Immature natural killer cell (primary cell): ENCODE measurements at regions not wholly inside any gene's neighbourhood (a gene's known extent, or its start where the extent isn't known, plus 50 kb on each side); places are given as distances from the start of the nearest gene placed in this dataset.
"Not testable (repeated sequence)": the region's sequence is repeated elsewhere in the genome, so short reads cannot be mapped to it uniquely, and the experiment has no call there.

Experiments
- DNase-seq, 3 donors: peaks; one replicate each; pipeline ENCODE4 v3.0.0; 2022; ENCODE audit warnings: mixed read lengths in 1 of 3
- H3K27ac Mint-ChIP-seq, 6 donors: one replicate each; pipeline ENCODE4 v1.8.0; 2020; ENCODE audit warnings: mixed read lengths in 6 of 6, mild to moderate bottlenecking in 5 of 6, inconsistent platforms in 4 of 6, moderate library complexity in 3 of 6
- H3K27me3 Mint-ChIP-seq, 3 donors: one replicate each; pipeline ENCODE4 v1.8.0; 2020 to 2021; ENCODE audit warnings: low read depth in 3 of 3, mild to moderate bottlenecking in 3 of 3, mixed read lengths in 3 of 3, moderate library complexity in 3 of 3, inconsistent platforms in 1 of 3
- H3K36me3 Mint-ChIP-seq, 3 donors: one replicate each; pipeline ENCODE4 v1.8.0; 2020; ENCODE audit warnings: mixed read lengths in 3 of 3, inconsistent platforms in 2 of 3, mild to moderate bottlenecking in 2 of 3
- H3K4me1 Mint-ChIP-seq, 2 donors: one replicate each; pipeline ENCODE4 v1.8.0; 2020; ENCODE audit warnings: inconsistent platforms in 2 of 2, mild to moderate bottlenecking in 2 of 2, mixed read lengths in 2 of 2, moderate library complexity in 1 of 2
- H3K4me3 Mint-ChIP-seq, 5 donors: one replicate each; pipeline ENCODE4 v1.8.0; 2020; ENCODE audit warnings: mild to moderate bottlenecking in 5 of 5, mixed read lengths in 5 of 5, inconsistent platforms in 3 of 5, moderate library complexity in 3 of 5
- H3K9me3 Mint-ChIP-seq, 6 donors: one replicate each; pipeline ENCODE4 v1.8.0; 2020; ENCODE audit warnings: mild to moderate bottlenecking in 6 of 6, mixed read lengths in 6 of 6, inconsistent platforms in 4 of 6, moderate library complexity in 3 of 6

DNA sequence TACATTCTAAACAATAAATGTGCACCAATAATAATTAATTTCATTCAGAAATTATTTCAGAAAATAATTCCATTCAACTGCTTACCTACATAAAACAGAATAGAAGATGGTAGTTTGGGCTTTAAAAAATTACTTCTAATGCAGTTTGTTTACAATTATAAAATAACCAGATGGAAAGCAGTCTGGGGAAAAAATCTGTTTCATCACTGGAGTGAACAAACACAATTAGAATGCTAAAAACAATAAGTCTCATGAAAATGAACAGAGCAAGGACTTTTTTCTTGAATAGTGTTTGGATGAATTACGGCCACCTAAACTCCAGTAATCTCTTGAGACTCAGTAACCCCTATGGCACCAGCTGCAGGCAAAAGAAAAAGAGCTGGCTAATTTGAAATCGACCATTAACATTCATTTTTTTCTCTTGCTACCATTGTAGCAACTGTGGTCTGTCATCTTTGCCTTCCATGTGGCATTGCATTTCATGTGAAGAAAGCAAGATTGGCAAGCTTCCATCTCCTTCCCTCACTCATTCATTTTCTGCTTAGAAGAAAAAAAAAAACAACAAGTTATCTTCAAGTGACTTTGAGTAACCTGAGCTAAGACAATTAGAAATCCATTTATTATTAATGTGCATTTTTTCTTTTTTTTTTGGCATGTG is 88.4 kb upstream of the CEP85L start:
- Mint-ChIP-seq H3K36me3 (peaks cover 0 to 4% (median 0%) of the 10 kb centered on the region in 3 donors), H3K27ac (no peak overlapping the region), H3K27me3 (peaks cover 4 to 8% (median 5%) of the 10 kb centered on the region in 3 donors), H3K4me1 (peaks cover 0 to 4% of the 10 kb centered on the region in 2 donors), H3K4me3 (no peak overlapping the region), H3K9me3 (no peaks in the 10 kb centered on the region)
- DNase-seq, result no peak

DNA sequence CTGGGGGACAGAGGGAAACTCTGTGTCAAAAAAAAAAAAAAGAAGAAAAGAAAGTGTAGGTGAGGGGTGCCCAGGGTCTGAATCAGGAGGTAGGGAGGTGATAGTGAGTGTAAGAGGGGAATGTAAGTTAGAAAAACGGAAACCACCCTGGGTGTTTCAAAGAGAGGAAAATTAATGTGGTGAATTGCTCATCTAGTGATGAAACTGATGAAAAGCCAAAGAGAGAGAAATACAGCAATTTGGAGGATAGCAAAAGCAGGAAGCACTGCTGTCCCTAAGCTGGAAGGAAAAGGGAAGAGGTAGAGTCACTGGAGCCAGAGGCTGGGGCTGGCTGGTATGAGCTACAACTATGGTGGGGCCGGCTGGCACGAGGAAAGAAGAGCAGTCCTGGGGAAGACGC is 85.0 kb upstream of the CEP85L start:
- peaks cover 0 to 4% of the 10 kb centered on the region in 2 donors for H3K4me1 Mint-ChIP-seq
- DNase-seq, result no peak
- H3K27me3 Mint-ChIP-seq, result peaks cover 3 to 6% (median 5%) of the 10 kb centered on the region in 3 donors
- no peaks in the 10 kb centered on the region for H3K9me3 Mint-ChIP-seq
- H3K4me3 Mint-ChIP-seq, result no peak overlapping the region
- H3K36me3 Mint-ChIP-seq, result no peaks in the 10 kb centered on the region
- peak overlapping the region in 1 of 6 donors; percentile 74 for H3K27ac Mint-ChIP-seq

DNA sequence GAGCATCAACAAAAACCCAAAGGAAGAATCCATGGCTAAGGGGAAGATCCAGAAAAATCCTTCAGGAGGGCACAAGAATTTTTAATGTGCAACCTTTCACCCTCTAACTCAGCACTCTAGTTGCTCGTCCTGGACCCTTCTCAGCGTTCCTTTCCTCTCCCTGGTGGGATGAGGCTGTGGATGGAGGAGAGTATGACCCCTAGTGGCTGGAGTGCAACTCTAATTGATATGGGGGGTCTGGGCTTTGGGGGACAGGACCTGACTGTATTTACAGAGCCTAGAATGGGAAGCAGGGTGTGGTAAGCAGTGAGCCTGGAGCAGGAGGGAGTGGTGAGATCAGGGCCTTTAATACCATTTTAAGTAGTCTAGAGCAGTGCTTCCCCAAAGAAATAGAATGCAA is 83.9 kb upstream of the CEP85L start:
- DNase-seq, result peak; percentile 8 to 28 (median 26)
- Mint-ChIP-seq H3K4me3 (no peak overlapping the region), H3K27me3 (peaks cover 3 to 6% (median 5%) of the 10 kb centered on the region in 3 donors), H3K27ac (peak overlapping the region in 1 of 6 donors; percentile 22), H3K9me3 (no peaks in the 10 kb centered on the region), H3K36me3 (no peaks in the 10 kb centered on the region), H3K4me1 (peaks cover 0 to 4% of the 10 kb centered on the region in 2 donors)

DNA sequence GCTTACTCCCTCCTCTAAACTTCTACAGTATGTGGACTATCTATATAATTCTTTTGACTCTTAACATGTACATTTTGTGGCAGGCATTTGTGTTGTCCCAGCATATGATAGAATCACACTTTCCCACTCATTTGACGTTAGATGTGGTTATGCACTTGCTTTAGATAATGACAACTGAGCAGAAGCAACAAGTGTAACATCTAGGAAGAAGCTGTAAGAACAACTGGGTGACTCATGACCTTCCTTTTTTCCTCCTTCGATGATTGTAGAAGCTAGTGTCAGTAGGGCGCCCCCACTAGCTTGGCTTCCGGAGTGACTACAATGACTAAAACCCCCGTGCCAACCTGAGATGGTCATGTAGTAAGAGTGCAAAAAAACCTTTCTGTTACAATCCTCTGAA is 74.6 kb upstream of the CEP85L start:
- peak; percentile 35 to 60 (median 49) for DNase-seq
- H3K36me3 Mint-ChIP-seq, result no peaks in the 10 kb centered on the region
- H3K4me1 Mint-ChIP-seq, result peaks cover 28 to 29% of the 10 kb centered on the region in 2 donors
- peaks cover 0 to 3% (median 1%) of the 10 kb centered on the region in 3 donors for H3K27me3 Mint-ChIP-seq
- peak overlapping the region in 5 of 6 donors; percentile 30 to 77 (median 70) for H3K27ac Mint-ChIP-seq
- H3K9me3 Mint-ChIP-seq, result no peaks in the 10 kb centered on the region
- peak overlapping the region in 3 of 5 donors; percentile 15 to 39 (median 38) for H3K4me3 Mint-ChIP-seq

DNA sequence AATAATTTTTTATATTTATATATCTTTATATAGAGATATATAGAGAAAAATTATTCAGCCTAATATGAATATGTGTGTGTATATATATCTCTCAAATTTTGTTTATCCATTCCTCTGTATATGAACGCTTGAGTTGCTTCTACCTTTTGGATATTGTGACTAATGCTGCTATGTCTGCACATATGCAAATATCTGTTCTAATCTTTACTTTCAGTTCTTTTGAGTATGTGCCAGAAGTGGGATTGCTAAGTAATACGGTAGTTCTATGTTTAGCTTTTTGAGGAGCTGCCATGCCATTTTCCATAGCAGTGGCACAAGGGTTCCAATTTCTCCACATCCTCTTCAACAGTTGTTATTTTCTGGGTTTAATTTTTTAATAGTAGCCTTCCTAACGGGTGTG is 72.8 kb upstream of the CEP85L start:
- peaks cover 46% of the 10 kb centered on the region in 2 donors for H3K4me1 Mint-ChIP-seq
- no peaks in the 10 kb centered on the region for H3K9me3 Mint-ChIP-seq
- H3K36me3 Mint-ChIP-seq, result no peaks in the 10 kb centered on the region
- peaks cover 1 to 4% (median 3%) of the 10 kb centered on the region in 3 donors for H3K27me3 Mint-ChIP-seq
- H3K27ac Mint-ChIP-seq, result no peak overlapping the region
- H3K4me3 Mint-ChIP-seq, result no peak overlapping the region
- DNase-seq, result no peak

DNA sequence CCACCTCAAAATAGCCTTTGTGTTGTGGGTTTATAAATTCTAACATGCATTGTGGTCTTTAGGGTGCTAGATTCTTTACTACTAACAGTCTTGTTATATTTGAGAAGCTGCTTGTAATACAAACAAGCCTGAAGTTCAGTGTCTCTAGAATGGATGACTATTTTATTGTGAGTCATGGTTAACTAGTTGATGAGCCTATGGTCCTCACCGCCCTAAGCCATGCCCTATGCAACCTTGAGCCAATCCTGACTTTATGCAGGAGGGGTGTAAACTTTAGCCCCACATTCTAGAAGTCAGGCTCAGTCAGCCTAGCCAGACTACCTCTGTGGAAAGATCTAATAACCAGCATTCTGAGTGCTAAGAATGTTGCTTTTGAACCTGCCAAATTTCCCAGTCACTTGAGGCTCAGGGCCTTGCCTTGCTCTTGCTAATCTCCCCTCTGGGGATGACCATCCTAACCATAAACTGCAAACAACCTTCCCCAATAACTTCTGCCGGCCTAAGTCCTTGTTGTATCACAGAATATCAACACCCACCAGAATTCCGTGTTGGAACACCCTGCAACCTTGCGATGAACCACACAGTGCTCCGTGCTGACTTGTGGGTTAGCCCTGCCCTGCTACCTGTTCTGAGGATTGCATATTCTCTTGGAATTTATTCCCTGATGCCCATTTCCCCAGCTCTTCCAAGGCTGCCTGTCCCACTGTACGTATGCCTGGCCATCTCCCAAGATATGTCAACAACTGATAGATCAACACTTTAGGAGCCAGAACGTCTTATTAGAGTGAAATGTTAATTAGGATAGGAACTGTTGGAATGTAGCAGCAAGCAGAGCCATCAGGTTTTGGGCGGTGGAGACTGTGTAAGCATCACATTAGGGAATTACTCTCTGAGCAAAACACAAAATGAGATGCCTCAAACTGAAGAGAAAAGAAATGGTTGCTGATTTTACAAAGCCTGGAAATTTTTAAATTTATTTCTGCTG is 71.7 kb upstream of the CEP85L start:
- no peak for DNase-seq
- peak overlapping the region in 1 of 5 donors; percentile 0 for H3K4me3 Mint-ChIP-seq
- peaks cover 50 to 55% of the 10 kb centered on the region in 2 donors for H3K4me1 Mint-ChIP-seq
- no peaks in the 10 kb centered on the region for H3K9me3 Mint-ChIP-seq
- H3K36me3 Mint-ChIP-seq, result no peaks in the 10 kb centered on the region
- H3K27ac Mint-ChIP-seq, result peak overlapping the region in 3 of 6 donors; percentile 4 to 72 (median 51)
- peaks cover 2 to 4% (median 3%) of the 10 kb centered on the region in 3 donors for H3K27me3 Mint-ChIP-seq

DNA sequence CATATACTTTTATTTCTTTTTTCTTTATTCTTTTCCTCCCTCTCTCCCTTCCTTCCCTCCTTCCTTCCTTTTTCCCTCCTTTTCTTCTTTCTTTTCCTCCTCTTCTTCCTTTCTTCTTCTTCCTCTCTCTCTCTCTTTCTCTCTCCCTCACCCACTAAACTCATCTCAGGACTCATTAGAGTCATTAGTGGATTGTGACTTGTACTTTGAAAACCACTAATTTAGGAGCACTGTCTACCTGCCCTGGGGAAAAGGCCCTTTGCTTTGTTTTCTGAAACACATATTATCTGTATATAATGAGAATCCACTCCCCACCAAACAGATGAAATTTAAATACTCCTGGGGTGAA is 68.7 kb upstream of the CEP85L start:
- Mint-ChIP-seq H3K4me3 (peak overlapping the region in 1 of 5 donors; percentile 38), H3K9me3 (no peaks in the 10 kb centered on the region), H3K36me3 (no peaks in the 10 kb centered on the region), H3K27me3 (peaks cover 1 to 4% (median 3%) of the 10 kb centered on the region in 3 donors), H3K27ac (peak overlapping the region in 5 of 6 donors; percentile 8 to 71 (median 55)), H3K4me1 (peaks cover 44 to 47% of the 10 kb centered on the region in 2 donors)
- no peak for DNase-seq

DNA sequence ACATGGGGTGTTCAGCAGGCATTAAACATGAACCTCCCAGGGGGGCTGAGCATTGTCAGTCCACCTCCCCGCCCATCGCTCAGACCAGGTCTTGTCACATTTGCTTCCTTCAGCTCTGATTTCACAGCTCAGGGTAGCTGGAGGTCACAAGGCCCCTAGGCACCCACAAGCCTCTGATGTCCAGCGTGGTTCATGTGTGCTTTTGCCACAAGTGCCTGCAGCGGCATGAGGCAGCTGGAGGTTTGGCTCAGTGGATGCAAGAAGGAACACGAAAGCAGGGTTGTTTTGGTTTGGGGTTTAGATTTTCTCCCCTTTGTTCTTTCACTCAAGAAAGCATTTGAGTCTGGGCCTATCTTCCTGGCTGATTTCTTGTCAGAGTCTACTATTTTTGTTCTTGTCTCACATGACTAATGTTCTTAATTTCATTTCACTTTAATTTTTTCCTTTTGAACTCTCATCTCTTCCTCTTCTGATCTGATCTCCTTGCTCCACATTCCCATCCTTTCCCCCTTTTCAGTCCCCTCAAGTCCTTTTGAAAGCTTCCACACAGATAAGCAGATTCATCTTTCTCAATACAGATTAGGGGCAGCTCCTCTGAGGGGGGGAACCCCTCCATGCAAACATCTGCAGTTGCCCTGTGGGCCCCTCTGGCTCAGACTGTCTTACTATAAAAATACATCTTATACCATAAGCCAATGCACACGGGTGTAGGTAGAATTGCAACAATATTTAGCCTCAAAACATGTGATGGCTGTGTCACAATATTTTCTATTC is 68.1 kb upstream of the CEP85L start:
- peak; percentile 45 to 58 (median 58) for DNase-seq
- Mint-ChIP-seq H3K4me3 (peak overlapping the region in 3 of 5 donors; percentile 8 to 31 (median 30)), H3K9me3 (no peaks in the 10 kb centered on the region), H3K4me1 (peaks cover 44 to 47% of the 10 kb centered on the region in 2 donors), H3K27ac (peak overlapping the region; percentile 63 to 83 (median 70)), H3K27me3 (peaks cover 1 to 4% (median 3%) of the 10 kb centered on the region in 3 donors), H3K36me3 (no peaks in the 10 kb centered on the region)

DNA sequence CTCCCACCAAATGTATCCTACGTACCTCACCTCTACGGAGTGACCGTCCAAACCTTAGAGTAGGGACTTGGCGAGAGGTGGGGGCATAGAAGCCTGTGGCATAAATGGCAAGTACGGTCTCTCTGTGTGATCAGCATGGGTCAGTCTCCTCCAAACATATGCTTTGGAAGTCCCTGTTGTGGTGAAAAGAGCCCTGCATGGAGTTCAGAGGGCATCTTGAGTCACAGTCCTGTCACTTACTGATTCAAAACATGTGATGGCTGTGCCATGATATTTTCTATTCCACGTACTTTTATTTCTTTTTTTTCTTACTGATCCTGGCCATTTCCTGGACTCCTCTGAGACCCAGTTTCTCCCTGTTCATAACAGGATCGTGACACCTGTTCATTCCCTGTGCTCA is 67.5 kb upstream of the CEP85L start:
- Mint-ChIP-seq H3K4me1 (peaks cover 44 to 47% of the 10 kb centered on the region in 2 donors), H3K27ac (peak overlapping the region in 4 of 6 donors; percentile 28 to 83 (median 71)), H3K27me3 (peaks cover 1 to 4% (median 3%) of the 10 kb centered on the region in 3 donors), H3K36me3 (no peaks in the 10 kb centered on the region), H3K4me3 (peak overlapping the region in 1 of 5 donors; percentile 31), H3K9me3 (no peaks in the 10 kb centered on the region)
- no peak for DNase-seq

DNA sequence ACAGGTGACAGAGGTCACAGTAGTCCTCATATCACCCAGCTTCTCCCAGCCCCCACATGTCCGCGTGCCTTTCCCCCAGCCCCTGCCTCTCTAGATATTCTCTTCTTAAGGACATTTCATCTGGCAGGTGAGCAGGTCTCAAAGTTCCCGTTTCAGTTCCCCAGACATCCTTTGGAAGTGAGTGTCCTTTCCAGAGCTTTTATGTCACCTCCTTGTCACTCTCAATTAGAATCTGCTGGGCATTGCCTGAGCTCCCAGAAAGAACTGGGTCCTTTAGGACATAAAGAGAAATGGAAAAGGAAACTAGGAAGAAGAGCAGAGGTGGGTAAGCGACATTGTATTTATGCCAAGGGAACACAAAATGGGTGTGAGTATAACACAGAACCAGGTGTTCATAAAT is 66.9 kb upstream of the CEP85L start:
- Mint-ChIP-seq H3K9me3 (no peaks in the 10 kb centered on the region), H3K4me1 (peaks cover 46 to 48% of the 10 kb centered on the region in 2 donors), H3K4me3 (no peak overlapping the region), H3K27ac (no peak overlapping the region), H3K27me3 (peaks cover 1 to 4% (median 2%) of the 10 kb centered on the region in 3 donors), H3K36me3 (no peaks in the 10 kb centered on the region)
- no peak for DNase-seq

DNA sequence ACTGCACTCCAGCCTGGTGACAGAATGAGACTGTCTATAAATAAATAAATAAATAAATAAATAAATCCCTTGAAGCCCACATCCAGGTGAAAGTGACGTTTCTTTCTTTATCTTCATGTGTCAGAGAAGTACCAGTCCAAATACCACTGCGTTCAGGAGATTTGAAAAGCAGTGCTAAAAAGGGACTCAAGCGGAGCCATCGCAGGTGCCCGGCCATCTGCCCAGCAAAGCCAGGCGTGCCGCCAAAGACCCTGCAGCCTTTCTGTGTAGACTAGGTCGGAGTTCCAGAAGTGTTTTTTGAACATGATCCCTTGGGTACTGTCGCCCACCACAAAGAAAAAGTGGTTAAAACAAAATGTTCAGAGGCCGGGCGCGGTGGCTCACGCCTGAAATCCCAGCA is 65.7 kb upstream of the CEP85L start:
- Mint-ChIP-seq H3K9me3 (no peaks in the 10 kb centered on the region), H3K27ac (no peak overlapping the region), H3K36me3 (no peaks in the 10 kb centered on the region), H3K27me3 (peaks cover 0 to 4% (median 1%) of the 10 kb centered on the region in 3 donors), H3K4me1 (peaks cover 48 to 51% of the 10 kb centered on the region in 2 donors), H3K4me3 (no peak overlapping the region)
- DNase-seq, result no peak

DNA sequence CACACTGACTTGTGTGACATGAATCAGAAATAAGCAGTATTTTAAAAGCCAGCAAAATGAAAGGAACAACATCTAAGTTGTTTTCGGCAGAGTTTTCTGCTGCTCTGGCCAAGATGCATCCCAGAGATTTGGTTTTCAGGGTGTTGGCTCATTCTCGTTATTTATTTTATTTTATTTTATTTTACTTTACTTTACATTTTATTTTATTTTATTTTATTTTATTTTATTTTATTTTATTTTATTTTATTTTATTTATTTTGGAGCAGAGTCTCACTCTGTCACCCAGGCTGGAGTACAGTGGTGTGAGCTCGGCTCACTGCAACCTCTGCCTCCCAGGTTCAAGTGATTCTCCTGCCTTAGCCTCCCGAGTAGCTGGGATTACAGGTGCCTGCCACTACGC is 64.5 kb upstream of the CEP85L start:
- H3K27ac Mint-ChIP-seq, H3K4me3 Mint-ChIP-seq, H3K27me3 Mint-ChIP-seq, H3K9me3 Mint-ChIP-seq, DNase-seq, H3K36me3 Mint-ChIP-seq: not testable (repeated sequence)
- peaks cover 48 to 49% of the 10 kb centered on the region in 2 donors for H3K4me1 Mint-ChIP-seq

DNA sequence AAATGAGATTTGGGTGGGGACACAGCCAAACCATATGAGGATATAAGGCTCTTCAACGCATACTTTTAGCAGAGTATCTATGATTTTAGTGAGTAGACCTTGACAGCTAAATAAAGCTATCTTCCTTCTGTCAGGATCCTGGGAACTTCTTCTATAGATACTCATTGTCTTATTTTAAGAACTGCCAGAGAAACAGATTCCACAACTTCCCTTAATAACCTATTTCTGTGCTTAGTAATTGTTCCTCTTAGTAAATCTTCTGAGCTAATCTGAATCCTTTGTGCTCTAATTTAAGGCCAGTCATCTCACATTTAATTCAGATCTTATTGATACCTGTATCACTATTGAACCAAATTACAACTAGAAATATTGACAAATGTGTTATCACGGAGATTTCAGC is 64.0 kb upstream of the CEP85L start:
- Mint-ChIP-seq H3K4me3 (no peak overlapping the region), H3K36me3 (no peaks in the 10 kb centered on the region), H3K27ac (no peak overlapping the region), H3K4me1 (peaks cover 48 to 49% of the 10 kb centered on the region in 2 donors), H3K27me3 (peaks cover 0 to 4% (median 1%) of the 10 kb centered on the region in 3 donors), H3K9me3 (no peaks in the 10 kb centered on the region)
- no peak for DNase-seq
